ENCODE measurements at regions not wholly inside any gene's neighbourhood (a gene's known extent, or its start where the extent isn't known, plus 50 kb on each side); places are given as distances from the start of the nearest gene placed in this dataset.

- TF ChIP-seq, protein P1, sequence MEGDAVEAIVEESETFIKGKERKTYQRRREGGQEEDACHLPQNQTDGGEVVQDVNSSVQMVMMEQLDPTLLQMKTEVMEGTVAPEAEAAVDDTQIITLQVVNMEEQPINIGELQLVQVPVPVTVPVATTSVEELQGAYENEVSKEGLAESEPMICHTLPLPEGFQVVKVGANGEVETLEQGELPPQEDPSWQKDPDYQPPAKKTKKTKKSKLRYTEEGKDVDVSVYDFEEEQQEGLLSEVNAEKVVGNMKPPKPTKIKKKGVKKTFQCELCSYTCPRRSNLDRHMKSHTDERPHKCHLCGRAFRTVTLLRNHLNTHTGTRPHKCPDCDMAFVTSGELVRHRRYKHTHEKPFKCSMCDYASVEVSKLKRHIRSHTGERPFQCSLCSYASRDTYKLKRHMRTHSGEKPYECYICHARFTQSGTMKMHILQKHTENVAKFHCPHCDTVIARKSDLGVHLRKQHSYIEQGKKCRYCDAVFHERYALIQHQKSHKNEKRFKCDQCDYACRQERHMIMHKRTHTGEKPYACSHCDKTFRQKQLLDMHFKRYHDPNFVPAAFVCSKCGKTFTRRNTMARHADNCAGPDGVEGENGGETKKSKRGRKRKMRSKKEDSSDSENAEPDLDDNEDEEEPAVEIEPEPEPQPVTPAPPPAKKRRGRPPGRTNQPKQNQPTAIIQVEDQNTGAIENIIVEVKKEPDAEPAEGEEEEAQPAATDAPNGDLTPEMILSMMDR (IDR thresholded peaks at IDR 0.05) = peak in 2 of 3 donors; percentile 22 to 35
- no peak for TF ChIP-seq POLR2A (IDR thresholded peaks at IDR 0.05)
Observed at GRCh38 chr1:98468111-98468717, 193.3 kb upstream of the SNX7 start.
